ENCODE measurements at regions not wholly inside any gene's neighbourhood (a gene's known extent, or its start where the extent isn't known, plus 50 kb on each side); places are given as distances from the start of the nearest gene placed in this dataset.

DNA sequence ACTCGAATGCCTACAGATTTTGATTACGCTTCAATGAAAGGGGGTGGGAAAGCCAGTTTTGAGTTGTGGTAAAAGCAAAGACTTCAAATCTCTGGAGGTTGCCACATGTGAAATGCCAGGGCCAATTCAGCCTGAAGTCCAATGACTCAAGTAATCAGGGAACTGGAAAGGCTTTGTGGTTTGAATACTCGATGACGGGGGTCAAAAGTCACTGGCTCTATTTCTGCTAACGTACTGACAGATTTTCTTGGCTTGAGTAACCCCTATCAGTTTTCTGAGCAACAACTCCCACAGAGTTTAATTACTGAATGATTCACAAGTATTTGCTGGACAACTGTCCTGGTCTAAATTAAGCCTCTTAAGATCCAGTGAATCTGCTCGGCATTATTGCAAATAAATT is 152.2 kb downstream of the SIPA1L2 start:
- TF ChIP-seq, protein P1, sequence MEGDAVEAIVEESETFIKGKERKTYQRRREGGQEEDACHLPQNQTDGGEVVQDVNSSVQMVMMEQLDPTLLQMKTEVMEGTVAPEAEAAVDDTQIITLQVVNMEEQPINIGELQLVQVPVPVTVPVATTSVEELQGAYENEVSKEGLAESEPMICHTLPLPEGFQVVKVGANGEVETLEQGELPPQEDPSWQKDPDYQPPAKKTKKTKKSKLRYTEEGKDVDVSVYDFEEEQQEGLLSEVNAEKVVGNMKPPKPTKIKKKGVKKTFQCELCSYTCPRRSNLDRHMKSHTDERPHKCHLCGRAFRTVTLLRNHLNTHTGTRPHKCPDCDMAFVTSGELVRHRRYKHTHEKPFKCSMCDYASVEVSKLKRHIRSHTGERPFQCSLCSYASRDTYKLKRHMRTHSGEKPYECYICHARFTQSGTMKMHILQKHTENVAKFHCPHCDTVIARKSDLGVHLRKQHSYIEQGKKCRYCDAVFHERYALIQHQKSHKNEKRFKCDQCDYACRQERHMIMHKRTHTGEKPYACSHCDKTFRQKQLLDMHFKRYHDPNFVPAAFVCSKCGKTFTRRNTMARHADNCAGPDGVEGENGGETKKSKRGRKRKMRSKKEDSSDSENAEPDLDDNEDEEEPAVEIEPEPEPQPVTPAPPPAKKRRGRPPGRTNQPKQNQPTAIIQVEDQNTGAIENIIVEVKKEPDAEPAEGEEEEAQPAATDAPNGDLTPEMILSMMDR (optimal IDR thresholded peaks at IDR 0.05 in 1 of 3, IDR thresholded peaks at IDR 0.05 in 1 of 3, conservative IDR thresholded peaks at IDR 0.05 in 1 of 3; ENCODE audit: extremely low read depth in 1 of 3, insufficient read depth in 2 of 3, low read length in 3 of 3): no peak
- TF ChIP-seq EZH2 (IDR thresholded peaks at IDR 0.05; ENCODE audit: low read length): no peak

Data from keratinocyte (primary cell).